ENCODE measurements at regions not wholly inside any gene's neighbourhood (a gene's known extent, or its start where the extent isn't known, plus 50 kb on each side); places are given as distances from the start of the nearest gene placed in this dataset.

DNA sequence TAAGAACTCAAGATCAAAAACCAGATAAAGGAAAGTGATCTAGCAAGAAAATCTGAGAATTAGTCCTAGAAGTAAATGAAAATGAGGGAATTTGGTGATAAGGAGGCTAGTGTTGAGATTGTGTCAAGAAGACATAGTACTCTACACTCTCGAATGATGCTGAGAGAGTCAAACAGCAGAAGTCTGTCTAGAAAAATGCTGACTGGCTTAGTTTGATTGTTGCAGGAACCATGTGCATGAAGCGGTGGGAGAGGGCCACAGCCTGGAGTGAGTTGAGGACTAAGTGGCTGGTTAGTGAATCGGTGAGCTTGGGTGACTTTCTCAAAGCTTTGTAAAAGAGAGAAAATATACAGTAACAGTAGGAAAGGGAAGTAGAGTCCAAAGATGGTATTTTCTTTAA is 124.5 kb downstream of the LRIG3 start:
- Histone ChIP-seq H3K4me2 (ENCODE audit: low read depth, low read length) (no peak overlapping the region), H3K27ac (ENCODE audit: insufficient read depth, low read length) (no peak overlapping the region), H3K4me3 (ENCODE audit: insufficient read depth, low read depth, low read length) (no peak overlapping the region), H3K27me3 (ENCODE audit: control insufficient read depth, insufficient read depth, low read length) (no peaks in the 10 kb centered on the region), H4K8ac (ENCODE audit: low read depth in 2 of 2, low read length in 2 of 2) (no peak overlapping the region), H3K23ac (ENCODE audit: low read depth, low read length) (no peak overlapping the region), H3K18ac (ENCODE audit: low read depth, low read length) (no peak overlapping the region), H3K9me3 (ENCODE audit: control insufficient read depth, insufficient read depth, low read length) (no peaks in the 10 kb centered on the region), H3K14ac (replicated peaks; ENCODE audit: low read depth, low read length) (no peak overlapping the region), H2BK5ac (ENCODE audit: low read depth, low read length, poor library complexity, severe bottlenecking) (no peak overlapping the region), H3K36me3 (ENCODE audit: control insufficient read depth, insufficient read depth, low read length) (no peaks in the 10 kb centered on the region), H3K4me1 (ENCODE audit: control insufficient read depth, insufficient read depth, low read length) (no peaks in the 10 kb centered on the region), H2AK5ac (ENCODE audit: low read depth, low read length) (no peak overlapping the region), H2BK15ac (ENCODE audit: low read depth, low read length) (no peak overlapping the region), H2BK20ac (ENCODE audit: low read depth, low read length) (no peak overlapping the region), H4K20me1 (ENCODE audit: insufficient read depth, low read length) (no peaks in the 10 kb centered on the region), H3K9ac (ENCODE audit: low read depth, low read length) (no peak overlapping the region), H4K91ac (ENCODE audit: insufficient read depth, low read depth, low read length) (no peak overlapping the region), H3K56ac (ENCODE audit: extremely low read depth, insufficient read depth, low read length) (no peak overlapping the region), H3K4ac (ENCODE audit: low read depth, low read length) (no peak overlapping the region), H2AK9ac (replicated peaks; ENCODE audit: low read depth, low read length, poor library complexity) (no peak overlapping the region), H2AFZ (replicated peaks; ENCODE audit: low read length, poor library complexity) (no peak overlapping the region), H2BK120ac (ENCODE audit: low read depth, low read length) (no peak overlapping the region), H3K79me1 (ENCODE audit: low read depth in 1 of 2, low read length in 2 of 2) (no peaks in the 10 kb centered on the region), H3K9me1 (ENCODE audit: insufficient read depth, low read length) (no peaks in the 10 kb centered on the region), H4K5ac (ENCODE audit: low read depth, low read length) (no peak overlapping the region)
- POLR2A ChIA-PET (ENCODE audit: unreplicated experiment) = no interaction called here
- dilution Hi-C loops (cut with HindIII; ENCODE audit: low sequenced_read_pairs, unreplicated experiment) (no loop called here), intact Hi-C loops (cut with micrococcal nuclease) (no loop called here), in situ Hi-C loops (cut with MboI; ENCODE audit: low sequenced_read_pairs) (no loop called here)
- ATAC-seq (ENCODE audit: low read depth) (no peak), DNase-seq (no peak)
- WGBS, 2 experiments (ENCODE audit: extremely low coverage in 2 of 2, insufficient read length in 1 of 2) = 92% methylated on average over 2 of the region's 3 CpGs; no CpG with 5 or more reads in 1 of the 2 experiments
- TF ChIP-seq SMC3 (IDR thresholded peaks at IDR 0.05; ENCODE audit: low read depth, low read length) (no peak), MAFK (IDR thresholded peaks at IDR 0.05; ENCODE audit: low read depth, low read length) (peak; percentile 59), RCOR1 (IDR thresholded peaks at IDR 0.05; ENCODE audit: insufficient replicate concordance, low read length) (no peak)
- CTCF ChIA-PET = no interaction called here
- BruUV-seq (replicated peaks) = no TSS peak
